ENCODE measurements at regions not wholly inside any gene's neighbourhood (a gene's known extent, or its start where the extent isn't known, plus 50 kb on each side); places are given as distances from the start of the nearest gene placed in this dataset.

GRCh38 chr9:129467739-129468666 is 152.9 kb downstream of the C9orf50 start:
- TF ChIP-seq GATA3 (IDR thresholded peaks at IDR 0.05; ENCODE audit: low read depth, low read length) (no peak), GATA2 (IDR thresholded peaks at IDR 0.05; ENCODE audit: low read depth, low read length) (no peak)

Measured in SH-SY5Y (cell line).